H1 (cell line): ENCODE measurements at regions not wholly inside any gene's neighbourhood (a gene's known extent, or its start where the extent isn't known, plus 50 kb on each side); places are given as distances from the start of the nearest gene placed in this dataset.

Experiments used
- SP2 ChIP-seq: IDR thresholded peaks from 2 replicates; pipeline ENCODE4 v1.6.1; 2012; ENCODE audit warnings: mild to moderate bottlenecking, low read length, inconsistent platforms
- TF ChIP-seq, protein P1 (sequence below): fragments of 300-600 bp; sonication (generic); IDR thresholded peaks from 2 replicates; pipeline ENCODE4 v1.7.1; 2012; ENCODE audit warnings: low read length, moderate library complexity, mild to moderate bottlenecking, inconsistent platforms; ENCODE audit not compliant: insufficient replicate concordance

DNA sequence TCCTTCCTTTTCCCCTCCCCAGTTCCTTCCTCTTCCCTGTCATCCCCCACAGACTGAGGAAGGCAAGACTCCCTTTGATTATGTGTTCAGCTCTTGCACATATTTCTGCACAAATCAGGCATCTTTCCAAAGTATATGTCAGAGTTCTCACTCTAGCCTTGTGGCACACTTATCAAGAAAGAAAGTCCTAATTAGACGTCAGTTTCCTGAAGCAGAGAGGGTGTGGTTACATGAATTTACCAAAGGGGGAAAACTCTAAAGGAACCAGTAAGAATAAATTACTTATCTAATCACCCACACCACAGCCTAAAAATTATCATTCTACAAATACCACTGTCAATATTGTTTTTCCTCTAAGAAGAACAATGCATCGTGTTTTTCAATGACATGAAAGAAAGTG lies 120.7 kb upstream of the GRIP1 start (continued):
- TF ChIP-seq, protein P1, sequence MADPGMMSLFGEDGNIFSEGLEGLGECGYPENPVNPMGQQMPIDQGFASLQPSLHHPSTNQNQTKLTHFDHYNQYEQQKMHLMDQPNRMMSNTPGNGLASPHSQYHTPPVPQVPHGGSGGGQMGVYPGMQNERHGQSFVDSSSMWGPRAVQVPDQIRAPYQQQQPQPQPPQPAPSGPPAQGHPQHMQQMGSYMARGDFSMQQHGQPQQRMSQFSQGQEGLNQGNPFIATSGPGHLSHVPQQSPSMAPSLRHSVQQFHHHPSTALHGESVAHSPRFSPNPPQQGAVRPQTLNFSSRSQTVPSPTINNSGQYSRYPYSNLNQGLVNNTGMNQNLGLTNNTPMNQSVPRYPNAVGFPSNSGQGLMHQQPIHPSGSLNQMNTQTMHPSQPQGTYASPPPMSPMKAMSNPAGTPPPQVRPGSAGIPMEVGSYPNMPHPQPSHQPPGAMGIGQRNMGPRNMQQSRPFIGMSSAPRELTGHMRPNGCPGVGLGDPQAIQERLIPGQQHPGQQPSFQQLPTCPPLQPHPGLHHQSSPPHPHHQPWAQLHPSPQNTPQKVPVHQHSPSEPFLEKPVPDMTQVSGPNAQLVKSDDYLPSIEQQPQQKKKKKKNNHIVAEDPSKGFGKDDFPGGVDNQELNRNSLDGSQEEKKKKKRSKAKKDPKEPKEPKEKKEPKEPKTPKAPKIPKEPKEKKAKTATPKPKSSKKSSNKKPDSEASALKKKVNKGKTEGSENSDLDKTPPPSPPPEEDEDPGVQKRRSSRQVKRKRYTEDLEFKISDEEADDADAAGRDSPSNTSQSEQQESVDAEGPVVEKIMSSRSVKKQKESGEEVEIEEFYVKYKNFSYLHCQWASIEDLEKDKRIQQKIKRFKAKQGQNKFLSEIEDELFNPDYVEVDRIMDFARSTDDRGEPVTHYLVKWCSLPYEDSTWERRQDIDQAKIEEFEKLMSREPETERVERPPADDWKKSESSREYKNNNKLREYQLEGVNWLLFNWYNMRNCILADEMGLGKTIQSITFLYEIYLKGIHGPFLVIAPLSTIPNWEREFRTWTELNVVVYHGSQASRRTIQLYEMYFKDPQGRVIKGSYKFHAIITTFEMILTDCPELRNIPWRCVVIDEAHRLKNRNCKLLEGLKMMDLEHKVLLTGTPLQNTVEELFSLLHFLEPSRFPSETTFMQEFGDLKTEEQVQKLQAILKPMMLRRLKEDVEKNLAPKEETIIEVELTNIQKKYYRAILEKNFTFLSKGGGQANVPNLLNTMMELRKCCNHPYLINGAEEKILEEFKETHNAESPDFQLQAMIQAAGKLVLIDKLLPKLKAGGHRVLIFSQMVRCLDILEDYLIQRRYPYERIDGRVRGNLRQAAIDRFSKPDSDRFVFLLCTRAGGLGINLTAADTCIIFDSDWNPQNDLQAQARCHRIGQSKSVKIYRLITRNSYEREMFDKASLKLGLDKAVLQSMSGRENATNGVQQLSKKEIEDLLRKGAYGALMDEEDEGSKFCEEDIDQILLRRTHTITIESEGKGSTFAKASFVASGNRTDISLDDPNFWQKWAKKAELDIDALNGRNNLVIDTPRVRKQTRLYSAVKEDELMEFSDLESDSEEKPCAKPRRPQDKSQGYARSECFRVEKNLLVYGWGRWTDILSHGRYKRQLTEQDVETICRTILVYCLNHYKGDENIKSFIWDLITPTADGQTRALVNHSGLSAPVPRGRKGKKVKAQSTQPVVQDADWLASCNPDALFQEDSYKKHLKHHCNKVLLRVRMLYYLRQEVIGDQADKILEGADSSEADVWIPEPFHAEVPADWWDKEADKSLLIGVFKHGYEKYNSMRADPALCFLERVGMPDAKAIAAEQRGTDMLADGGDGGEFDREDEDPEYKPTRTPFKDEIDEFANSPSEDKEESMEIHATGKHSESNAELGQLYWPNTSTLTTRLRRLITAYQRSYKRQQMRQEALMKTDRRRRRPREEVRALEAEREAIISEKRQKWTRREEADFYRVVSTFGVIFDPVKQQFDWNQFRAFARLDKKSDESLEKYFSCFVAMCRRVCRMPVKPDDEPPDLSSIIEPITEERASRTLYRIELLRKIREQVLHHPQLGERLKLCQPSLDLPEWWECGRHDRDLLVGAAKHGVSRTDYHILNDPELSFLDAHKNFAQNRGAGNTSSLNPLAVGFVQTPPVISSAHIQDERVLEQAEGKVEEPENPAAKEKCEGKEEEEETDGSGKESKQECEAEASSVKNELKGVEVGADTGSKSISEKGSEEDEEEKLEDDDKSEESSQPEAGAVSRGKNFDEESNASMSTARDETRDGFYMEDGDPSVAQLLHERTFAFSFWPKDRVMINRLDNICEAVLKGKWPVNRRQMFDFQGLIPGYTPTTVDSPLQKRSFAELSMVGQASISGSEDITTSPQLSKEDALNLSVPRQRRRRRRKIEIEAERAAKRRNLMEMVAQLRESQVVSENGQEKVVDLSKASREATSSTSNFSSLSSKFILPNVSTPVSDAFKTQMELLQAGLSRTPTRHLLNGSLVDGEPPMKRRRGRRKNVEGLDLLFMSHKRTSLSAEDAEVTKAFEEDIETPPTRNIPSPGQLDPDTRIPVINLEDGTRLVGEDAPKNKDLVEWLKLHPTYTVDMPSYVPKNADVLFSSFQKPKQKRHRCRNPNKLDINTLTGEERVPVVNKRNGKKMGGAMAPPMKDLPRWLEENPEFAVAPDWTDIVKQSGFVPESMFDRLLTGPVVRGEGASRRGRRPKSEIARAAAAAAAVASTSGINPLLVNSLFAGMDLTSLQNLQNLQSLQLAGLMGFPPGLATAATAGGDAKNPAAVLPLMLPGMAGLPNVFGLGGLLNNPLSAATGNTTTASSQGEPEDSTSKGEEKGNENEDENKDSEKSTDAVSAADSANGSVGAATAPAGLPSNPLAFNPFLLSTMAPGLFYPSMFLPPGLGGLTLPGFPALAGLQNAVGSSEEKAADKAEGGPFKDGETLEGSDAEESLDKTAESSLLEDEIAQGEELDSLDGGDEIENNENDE = no peak
- TF ChIP-seq SP2 = no peak
- TF ChIP-seq, all 59 proteins: peak for 0
